Urinary bladder (tissue), 3 donors: ENCODE measurements at regions not wholly inside any gene's neighbourhood (a gene's known extent, or its start where the extent isn't known, plus 50 kb on each side); places are given as distances from the start of the nearest gene placed in this dataset.

ENCODE experiments used
- DNase-seq: peaks from one replicate; pipeline ENCODE4 v3.0.0-alpha.2; 2015; ENCODE audit errors: extremely low spot score
- H3K27ac ChIP-seq: one replicate; pipeline ENCODE4 v1.5.1; 2013; ENCODE audit warnings: low read depth, mild to moderate bottlenecking, moderate library complexity
- H3K36me3 ChIP-seq: one replicate; pipeline ENCODE4 v1.6.1; 2013; ENCODE audit warnings: mild to moderate bottlenecking, moderate library complexity; ENCODE audit not compliant: insufficient read depth
- H3K4me1 ChIP-seq: one replicate; pipeline ENCODE4 v1.6.1; 2013; ENCODE audit warnings: mild to moderate bottlenecking, moderate library complexity; ENCODE audit not compliant: insufficient read depth
- H3K4me3 ChIP-seq: one replicate; pipeline ENCODE4 v1.5.1; 2013; ENCODE audit warnings: low read depth, low read length
- WGBS: extraction: QIAGEN DNeasy Blood & Tissue Kit; methylation state at CpG from one replicate; pipeline ENCODE4 v1.1.7; 2013; 5-methylcytosine and 5-hydroxymethylcytosine counted together
- donor health status: healthy with polysubstance abuse.
- donor health status: healthy.

DNA sequence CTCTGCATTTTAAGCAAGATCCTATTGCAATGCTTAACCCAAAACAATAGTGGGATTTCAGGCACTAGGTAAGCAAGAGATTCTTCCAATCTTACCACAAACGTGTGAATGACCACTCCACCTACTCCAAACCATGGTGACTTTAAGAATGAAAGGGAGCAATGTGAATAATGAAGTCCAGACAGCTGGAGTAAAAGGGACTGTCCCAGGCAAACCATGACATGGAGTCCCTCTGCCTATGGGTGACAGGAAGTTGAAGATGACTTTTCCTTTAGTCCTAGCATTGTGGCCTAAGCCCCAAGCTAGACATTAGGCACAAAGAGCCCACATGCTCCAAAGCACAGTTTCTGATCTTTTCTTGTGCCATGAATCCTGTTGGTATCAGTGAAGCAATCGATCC, 179.0 kb downstream of the SHQ1 start:
- Histone ChIP-seq H3K4me1 (no peaks in the 10 kb centered on the region), H3K27ac (no peak overlapping the region), H3K4me3 (no peak overlapping the region), H3K36me3 (no peaks in the 10 kb centered on the region)
- WGBS: 89% methylated on average over 2 of the region's 2 CpGs
- no peak for DNase-seq

DNA sequence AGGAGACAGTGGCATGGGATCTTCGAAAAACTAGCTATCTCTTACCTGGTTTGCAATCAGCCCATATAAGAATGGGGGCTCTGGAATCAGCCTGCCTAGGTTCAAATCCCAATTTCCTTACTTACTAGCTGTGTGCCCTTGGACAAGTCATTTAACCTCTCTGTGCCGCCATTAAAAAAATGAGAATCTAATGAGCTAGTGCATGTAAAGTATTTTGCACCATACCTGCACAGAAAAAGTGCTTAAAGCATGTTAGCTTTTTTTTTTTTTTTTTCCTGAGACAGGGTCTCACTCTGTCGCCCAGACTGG, 181.8 kb downstream of the SHQ1 start:
- no peak for DNase-seq
- Histone ChIP-seq H3K4me3 (no peak overlapping the region), H3K36me3 (no peaks in the 10 kb centered on the region), H3K27ac (no peak overlapping the region), H3K4me1 (no peaks in the 10 kb centered on the region)
- 91% methylated on average over 3 of the region's 3 CpGs for WGBS

DNA sequence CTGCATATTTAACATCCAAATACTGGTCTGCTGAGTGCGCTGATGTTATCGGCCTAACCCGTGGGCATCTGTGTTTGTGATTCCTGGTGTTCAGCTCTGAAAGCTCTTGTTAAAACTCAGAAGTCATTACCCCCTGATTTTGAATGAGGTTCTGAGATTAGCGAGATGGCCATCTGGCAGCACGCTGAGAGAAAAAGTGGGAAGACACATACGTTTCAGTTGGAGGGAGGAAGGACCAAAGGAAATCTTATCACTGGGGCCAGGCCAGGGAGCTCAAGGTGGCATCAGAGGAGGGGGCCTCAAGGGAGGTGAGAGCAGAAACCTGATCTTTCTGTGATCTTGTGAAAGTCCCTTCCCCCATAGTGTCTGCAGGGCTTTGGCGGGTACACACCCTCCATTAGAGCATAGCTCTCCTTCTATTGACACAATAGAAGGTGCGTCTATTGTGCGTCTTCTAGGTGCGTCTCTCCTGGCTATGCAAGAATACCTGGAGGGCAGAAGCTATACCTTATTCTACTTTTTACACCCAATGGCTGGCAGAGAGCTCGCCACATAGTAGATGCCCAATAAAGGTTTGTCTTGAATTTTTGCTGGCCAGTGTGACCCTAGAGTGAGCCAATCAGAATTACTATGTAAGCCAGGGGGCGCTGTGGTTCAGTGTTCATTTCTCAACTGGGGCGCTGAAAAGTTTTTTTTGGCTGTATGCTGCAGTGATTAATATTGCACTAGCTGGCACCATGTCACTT, 182.4 kb downstream of the SHQ1 start:
- no peaks in the 10 kb centered on the region for H3K36me3 ChIP-seq
- H3K4me3 ChIP-seq: no peak overlapping the region
- DNase-seq: no peak

DNA sequence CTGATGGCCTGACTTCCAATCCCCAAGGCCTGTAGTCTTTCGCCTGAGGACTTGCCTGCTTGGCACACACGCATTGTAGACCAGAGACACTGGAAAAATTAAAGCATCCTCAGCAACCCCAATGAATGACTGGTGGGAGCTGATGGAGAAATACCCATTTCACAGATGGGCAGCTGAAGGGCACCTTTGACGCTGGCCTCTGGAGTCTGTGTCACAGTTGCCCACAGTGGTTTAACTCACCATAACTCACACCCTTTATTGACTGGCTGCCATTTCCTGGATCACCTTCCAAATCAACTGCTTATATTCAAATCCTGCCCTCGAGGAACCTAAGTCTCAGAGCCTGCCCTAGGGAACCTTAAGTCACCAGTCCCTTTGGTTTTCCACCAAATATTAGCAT, 183.1 kb downstream of the SHQ1 start:
- H3K4me3 ChIP-seq: no peak overlapping the region
- H3K4me1 ChIP-seq: no peaks in the 10 kb centered on the region
- WGBS: 93% methylated on average over 4 of the region's 4 CpGs
- no peak for DNase-seq
- H3K27ac ChIP-seq: no peak overlapping the region
- H3K36me3 ChIP-seq: no peaks in the 10 kb centered on the region

More for the DNA sequence above, 182.4 kb downstream of the SHQ1 start:
- no peak overlapping the region for H3K27ac ChIP-seq
- H3K4me1 ChIP-seq: no peaks in the 10 kb centered on the region
- 78% methylated on average over 13 of the region's 13 CpGs for WGBS

DNA sequence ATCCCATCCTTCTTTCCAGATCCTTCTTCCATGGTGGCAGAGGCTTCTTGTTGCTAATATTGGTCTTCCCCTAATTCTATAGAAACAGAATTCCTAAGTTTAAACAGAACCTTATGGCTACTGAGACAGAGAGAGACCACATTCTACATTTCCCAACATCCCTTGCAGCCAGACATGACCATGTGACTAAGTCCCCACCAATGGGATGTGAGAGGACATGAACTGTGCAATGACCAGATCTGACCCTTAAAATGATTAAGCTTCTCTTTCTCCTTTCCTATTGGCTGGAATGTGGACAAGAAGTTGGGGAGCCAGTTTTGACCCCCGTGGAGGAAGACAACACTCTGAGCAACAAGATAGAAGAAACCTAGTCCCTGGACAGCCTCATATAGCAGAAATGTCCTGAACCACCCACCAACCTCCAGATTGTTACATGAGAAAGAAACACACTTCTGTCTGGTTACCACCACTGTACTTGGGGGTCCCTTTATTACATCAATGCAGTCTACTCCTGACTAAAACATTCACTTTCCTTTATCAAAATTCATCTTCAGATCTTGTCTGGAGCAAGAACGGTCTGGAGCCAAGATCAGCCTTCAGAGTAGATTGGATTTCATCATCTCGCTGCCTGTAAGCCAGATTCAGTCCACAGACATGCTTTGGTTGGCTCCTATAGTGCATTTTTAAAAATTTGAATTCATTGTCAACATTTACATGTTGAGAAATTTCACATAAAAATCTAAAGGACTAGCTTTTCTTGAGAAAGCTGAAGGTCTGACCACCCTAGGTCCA, 183.9 kb downstream of the SHQ1 start:
- Histone ChIP-seq H3K27ac (no peak overlapping the region), H3K36me3 (no peaks in the 10 kb centered on the region), H3K4me3 (no peak overlapping the region), H3K4me1 (no peaks in the 10 kb centered on the region)
- WGBS: 73% methylated on average over 3 of the region's 3 CpGs
- no peak for DNase-seq

DNA sequence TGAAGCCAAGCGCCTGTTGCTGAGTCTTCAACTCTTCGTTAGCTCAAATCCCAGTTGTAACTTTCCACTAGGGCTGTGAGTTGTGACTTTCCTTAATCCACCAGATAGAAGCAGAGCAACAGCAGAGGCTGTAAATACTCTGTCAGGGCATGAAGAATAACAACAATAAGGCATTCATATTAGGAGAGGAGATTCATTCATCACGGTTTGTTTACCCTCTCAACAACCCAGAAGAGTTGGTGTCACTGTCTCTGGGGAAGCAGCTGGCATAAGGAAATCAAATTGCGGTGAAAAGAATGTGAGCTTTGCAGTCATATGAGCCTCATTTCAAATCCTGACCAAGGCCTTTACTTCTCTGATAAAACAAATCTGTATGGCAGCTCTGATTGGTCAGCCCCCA, 184.8 kb downstream of the SHQ1 start:
- no peak for DNase-seq

DNA sequence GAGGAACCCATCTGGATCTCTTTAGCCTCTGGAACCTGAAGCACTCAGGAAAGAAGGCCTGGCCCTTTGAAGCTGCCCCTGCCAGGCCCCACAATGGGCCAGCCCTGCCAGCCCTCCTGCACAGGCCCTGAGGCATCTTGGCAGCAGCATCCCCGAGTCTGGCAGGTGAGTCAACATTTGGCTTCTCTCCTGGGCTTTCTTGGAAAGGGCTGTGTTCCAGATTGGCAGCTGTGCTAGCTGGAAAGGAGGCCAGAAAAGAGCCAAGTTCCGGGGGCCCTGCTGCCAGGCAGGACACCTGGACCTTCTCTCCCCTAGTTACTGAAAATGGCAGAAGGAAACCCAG, 187.2 kb downstream of the SHQ1 start:
- WGBS: 25% methylated on average over 2 of the region's 2 CpGs
- no peaks in the 10 kb centered on the region for H3K36me3 ChIP-seq
- H3K27ac ChIP-seq: no peak overlapping the region
- no peaks in the 10 kb centered on the region for H3K4me1 ChIP-seq
- DNase-seq: no peak
- no peak overlapping the region for H3K4me3 ChIP-seq

More for the DNA sequence above, 184.8 kb downstream of the SHQ1 start:
- Histone ChIP-seq H3K36me3 (no peaks in the 10 kb centered on the region), H3K4me3 (no peak overlapping the region), H3K27ac (no peak overlapping the region), H3K4me1 (no peaks in the 10 kb centered on the region)
- 86% methylated on average over 4 of the region's 4 CpGs for WGBS

DNA sequence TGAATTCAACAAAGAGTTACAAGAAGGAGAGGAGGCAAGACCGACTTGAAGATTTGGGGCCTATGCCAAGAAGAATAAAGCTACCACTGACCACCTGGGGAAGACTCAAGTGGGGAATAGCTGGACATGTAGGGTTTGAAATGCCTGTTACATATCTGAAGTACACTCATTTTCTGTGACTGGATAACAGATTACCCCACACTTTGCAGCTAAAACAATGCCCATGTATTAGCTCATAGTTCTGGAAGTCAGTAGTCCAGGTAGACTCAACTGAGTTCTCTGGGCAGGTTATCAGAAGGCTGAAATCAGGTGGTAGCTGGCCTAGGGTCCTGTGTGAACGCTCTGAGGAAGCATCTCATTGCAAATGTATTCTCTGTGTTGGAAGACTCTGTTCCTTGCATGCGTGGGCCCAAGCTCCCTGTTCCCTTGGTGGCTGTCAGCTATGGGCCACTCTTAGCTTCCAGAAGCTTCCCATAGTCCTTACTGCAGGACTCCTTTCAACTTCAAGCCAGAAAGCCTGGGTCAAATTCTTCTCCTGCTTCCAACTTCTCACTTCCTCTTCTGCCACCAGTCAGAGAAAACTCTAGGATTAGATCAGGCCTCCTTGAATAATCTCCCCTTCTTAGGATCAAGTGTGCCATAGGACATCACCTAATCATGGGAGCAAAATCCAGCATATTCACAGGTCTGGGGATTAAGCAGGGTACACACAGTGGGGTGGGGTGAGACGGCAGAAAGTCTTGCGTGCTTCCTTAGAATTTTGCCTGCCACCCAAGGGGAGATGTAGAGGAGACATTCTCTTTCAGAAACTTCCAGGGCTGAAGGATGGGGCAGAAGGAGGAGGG, 187.8 kb downstream of the SHQ1 start:
- Histone ChIP-seq H3K4me1 (no peaks in the 10 kb centered on the region), H3K27ac (no peak overlapping the region), H3K4me3 (no peak overlapping the region), H3K36me3 (no peaks in the 10 kb centered on the region)
- no peak for DNase-seq
- WGBS: 89% methylated on average over 5 of the region's 5 CpGs

DNA sequence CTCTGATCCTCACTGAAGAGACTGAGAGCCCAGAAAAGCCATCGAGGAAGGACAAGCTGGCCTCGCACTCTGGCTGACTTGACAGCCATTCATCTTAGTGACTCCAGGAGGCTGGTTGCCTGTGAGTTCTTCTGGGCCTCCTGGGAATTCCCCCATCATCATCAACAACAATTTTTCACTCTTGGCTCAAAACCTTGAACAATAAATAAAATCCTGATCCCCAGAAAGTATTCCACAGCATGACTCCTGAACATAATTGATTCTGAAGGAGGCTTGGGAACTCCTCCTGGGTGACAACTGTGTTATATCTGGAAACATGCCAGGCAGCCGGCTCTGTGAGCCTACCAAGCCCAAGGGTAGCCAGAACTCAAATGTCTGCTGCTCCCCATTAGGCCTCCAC, 188.6 kb downstream of the SHQ1 start:
- Histone ChIP-seq H3K27ac (no peak overlapping the region), H3K4me3 (no peak overlapping the region), H3K4me1 (no peaks in the 10 kb centered on the region), H3K36me3 (no peaks in the 10 kb centered on the region)
- no peak for DNase-seq
- 70% methylated on average over 3 of the region's 3 CpGs for WGBS

DNA sequence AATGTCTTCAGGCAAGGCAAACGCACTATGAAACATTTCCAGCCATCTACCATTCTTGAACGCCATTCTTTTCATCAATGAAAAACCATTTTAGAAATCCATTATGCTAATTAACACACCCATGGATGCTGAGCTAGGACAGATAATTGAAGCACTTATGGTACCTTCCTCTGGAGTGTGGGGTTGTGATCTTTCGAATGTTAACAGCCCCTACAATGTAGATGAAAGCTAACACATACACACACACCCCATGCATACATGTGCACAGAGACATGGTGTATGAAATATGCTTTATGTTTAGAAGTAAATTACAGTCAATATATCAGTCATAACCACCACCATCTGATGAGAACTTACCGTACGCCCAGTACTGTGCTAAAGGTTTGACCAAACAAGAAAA, 189.1 kb downstream of the SHQ1 start:
- 94% methylated on average over 5 of the region's 5 CpGs for WGBS
- H3K36me3 ChIP-seq: no peaks in the 10 kb centered on the region
- no peaks in the 10 kb centered on the region for H3K4me1 ChIP-seq
- no peak for DNase-seq
- H3K27ac ChIP-seq: no peak overlapping the region
- H3K4me3 ChIP-seq: no peak overlapping the region

DNA sequence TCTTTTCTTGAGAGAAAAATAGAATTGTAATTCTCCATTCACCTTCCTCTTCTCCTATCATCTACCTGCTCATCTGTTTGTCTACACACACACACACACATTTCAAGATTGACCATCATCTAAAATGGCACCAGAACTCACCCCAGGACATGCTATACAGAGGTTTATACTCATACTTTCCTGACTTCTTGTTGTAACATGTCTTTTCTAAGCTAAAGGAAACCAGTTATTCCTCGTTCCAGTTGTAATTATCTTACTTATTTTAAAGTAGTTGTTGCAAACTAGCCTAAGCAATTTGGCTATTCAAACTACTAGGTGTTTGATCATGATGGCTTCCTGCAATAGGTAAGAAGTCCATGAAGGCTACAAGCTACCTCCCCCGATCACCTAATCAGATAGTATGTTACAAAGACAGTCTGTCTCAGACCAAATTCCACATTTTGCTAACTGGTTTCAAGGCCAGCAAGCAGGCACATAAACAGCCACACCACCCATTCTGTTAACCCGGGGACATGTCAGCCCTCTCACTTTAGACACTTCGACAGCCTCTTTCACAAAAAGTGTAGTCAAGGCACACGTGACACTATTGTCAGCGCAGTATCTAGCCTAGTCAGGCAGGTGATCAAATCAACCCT, 189.7 kb downstream of the SHQ1 start:
- no peaks in the 10 kb centered on the region for H3K4me1 ChIP-seq
- DNase-seq: no peak
- H3K4me3 ChIP-seq: no peak overlapping the region
- no peaks in the 10 kb centered on the region for H3K36me3 ChIP-seq
- no peak overlapping the region for H3K27ac ChIP-seq
- 88% methylated on average over 6 of the region's 6 CpGs for WGBS

DNA sequence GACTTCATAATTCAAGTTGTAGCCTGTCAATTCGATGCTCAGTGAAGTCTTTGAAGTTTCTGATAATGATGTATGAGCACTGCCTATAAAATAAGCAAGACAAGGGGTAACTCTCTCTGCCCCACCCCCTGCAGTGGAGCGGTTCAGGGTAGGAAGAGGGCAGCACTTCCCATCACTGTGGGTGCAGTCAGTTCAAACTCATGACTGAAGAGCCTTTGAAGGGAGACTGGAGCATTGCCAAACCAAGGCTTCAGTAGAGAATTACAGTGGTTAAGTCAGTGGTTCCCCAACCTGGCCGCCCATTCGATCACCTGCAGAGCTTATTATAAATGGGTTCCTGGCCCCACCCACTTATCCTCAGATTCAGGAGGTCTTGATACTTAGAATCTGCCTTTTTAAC, 190.6 kb downstream of the SHQ1 start:
- Histone ChIP-seq H3K36me3 (no peaks in the 10 kb centered on the region), H3K4me3 (no peak overlapping the region), H3K27ac (no peak overlapping the region), H3K4me1 (no peaks in the 10 kb centered on the region)
- DNase-seq: no peak
- WGBS: 76% methylated on average over 4 of the region's 4 CpGs

DNA sequence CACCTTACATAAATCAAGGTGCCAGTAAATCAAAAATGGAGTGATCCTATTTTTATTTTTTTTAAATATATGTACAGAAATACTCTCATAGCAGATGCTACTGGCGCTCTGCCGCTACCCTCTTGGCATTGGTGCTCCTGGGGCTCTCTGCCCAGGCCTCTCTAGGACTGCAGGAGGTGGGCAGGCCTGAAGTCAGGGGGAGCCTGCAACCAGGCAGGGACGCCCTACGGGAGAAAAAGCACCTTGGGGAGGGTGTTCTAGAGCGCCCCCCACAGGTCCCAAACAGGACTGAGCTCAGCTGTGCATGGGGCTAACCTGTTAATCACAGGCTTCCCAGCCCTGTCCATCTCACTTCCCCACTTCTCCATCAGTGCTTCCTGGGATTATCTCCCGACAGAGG, 192.5 kb downstream of the SHQ1 start:
- 80% methylated on average over 6 of the region's 6 CpGs for WGBS
- H3K36me3 ChIP-seq: no peaks in the 10 kb centered on the region
- no peaks in the 10 kb centered on the region for H3K4me1 ChIP-seq
- DNase-seq: no peak
- H3K4me3 ChIP-seq: no peak overlapping the region
- H3K27ac ChIP-seq: no peak overlapping the region
